GM12872 (cell line): ENCODE measurements at regions not wholly inside any gene's neighbourhood (a gene's known extent, or its start where the extent isn't known, plus 50 kb on each side); places are given as distances from the start of the nearest gene placed in this dataset.

ENCODE experiments used
- TF ChIP-seq, protein P1 (sequence below): IDR thresholded peaks from 3 replicates; pipeline ENCODE4 v1.5.1; 2011; ENCODE audit warnings: low read depth, mild to moderate bottlenecking, low read length, moderate library complexity; ENCODE audit not compliant: insufficient read depth

- TF ChIP-seq, protein P1, sequence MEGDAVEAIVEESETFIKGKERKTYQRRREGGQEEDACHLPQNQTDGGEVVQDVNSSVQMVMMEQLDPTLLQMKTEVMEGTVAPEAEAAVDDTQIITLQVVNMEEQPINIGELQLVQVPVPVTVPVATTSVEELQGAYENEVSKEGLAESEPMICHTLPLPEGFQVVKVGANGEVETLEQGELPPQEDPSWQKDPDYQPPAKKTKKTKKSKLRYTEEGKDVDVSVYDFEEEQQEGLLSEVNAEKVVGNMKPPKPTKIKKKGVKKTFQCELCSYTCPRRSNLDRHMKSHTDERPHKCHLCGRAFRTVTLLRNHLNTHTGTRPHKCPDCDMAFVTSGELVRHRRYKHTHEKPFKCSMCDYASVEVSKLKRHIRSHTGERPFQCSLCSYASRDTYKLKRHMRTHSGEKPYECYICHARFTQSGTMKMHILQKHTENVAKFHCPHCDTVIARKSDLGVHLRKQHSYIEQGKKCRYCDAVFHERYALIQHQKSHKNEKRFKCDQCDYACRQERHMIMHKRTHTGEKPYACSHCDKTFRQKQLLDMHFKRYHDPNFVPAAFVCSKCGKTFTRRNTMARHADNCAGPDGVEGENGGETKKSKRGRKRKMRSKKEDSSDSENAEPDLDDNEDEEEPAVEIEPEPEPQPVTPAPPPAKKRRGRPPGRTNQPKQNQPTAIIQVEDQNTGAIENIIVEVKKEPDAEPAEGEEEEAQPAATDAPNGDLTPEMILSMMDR: no peak
Measured at GRCh38 chr18:78071776-78072175, 822.1 kb downstream of the GALR1 start.

DNA sequence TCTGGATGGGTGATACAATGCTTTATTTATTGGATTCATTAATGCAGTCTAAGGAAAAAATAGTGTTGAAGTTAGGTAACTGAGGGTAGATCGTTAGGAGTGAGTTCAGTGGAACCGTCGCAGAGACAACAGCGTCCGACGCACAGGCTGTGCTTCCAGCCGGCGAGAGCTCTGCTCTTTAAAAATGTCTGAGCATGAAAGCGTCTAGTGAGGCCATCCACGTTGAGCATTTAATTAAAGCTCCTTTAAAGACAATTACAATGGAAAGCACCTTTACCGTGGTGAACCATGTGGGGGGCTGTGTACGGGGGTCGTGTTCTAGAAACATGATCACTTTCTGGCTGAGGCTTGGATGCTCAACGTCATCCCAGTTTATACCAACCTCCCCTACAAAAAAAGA, 822.7 kb downstream of the GALR1 start:
- TF ChIP-seq, protein P1: no peak

DNA sequence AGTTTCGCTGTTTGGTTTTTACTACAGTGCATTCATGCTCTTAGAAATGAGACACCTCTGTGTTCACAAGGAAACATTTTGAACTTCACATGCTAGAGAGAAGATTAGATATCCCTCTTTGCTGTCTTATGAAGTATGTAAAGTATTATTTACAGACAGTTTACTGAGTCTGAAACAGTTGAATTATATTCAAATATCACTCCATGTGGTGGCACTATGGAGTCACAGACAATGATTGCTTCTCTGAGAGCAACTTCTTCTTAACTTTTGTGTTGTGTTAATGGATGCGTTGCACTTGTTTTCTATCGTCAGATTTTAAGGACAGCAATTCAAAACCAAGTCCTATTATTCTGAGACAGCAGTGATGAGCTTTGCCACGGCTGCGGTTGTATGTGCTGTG, 823.6 kb downstream of the GALR1 start:
- TF ChIP-seq, protein P1: no peak

DNA sequence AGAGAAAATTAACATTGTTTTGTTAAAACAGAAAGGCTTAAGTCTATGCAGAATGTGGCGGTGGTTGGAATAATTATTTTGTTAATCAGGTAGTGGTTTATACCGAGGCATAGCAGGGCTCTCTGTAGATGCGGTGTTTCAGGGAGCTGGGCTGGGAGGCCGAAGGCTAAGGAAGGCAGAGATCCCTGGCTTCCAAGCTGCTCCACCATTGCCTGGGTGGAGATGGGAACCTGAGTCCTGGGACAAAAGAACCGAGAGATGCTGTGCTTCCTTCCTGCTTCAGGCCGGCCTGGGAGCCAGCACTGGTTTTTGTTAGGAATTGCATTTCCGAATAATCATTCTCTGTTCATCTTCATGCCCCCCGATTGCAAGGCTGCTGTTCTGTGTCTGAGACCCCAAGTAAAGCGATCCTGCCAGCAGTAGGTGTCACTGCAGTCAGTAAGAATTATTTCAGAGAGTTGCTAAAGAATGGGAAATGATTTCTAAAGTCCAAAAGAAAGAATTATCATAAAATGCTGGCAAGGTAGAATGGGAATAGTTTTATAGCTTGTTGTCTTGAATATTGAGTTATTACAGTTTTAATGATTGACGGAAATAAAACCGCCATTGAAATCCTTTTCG, 824.9 kb downstream of the GALR1 start:
- TF ChIP-seq, protein P1: no peak

DNA sequence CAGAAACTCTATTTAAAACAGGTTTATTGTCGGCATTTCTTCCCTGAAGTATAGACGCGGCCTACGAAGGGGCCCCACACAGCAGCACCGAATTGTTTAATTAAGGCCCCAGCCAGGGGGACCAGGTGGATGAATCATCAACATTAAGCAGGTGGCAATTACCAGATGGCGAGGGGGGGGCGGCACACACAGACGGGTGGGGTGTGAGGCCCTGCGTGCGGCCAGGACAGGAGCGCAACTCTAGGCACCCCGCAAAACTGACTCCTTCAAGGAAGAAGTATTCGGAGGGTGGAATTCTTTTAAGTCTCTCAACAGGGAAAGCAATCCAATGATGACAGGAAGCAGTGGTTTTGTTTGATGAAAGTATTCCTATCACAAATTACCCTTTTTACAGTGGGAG, 830.4 kb downstream of the GALR1 start:
- TF ChIP-seq, protein P1: no peak

- TF ChIP-seq, protein P1: no peak
Measured at GRCh38 chr18:78080761-78081160, 831.1 kb downstream of the GALR1 start.

DNA sequence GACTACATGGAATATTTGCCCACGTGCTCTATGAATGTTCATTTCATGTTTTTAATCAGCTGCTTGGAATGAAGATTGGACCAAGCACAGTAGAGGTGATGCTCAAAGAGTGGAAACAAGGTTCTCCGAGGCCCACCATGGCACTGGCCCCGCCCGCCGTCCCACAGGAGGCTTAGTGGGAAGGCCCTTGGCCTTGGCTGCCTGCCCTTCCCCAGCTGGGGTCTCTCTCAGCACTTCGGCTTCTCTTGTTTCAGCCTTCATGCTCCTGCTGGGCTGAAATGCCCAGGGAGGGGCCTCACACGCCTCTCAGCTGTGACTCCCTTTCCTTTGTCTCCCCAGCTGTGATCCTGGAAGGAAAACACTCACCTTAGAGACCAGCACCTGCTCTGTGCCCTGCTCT, 833.2 kb downstream of the GALR1 start:
- TF ChIP-seq, protein P1: no peak
